SU-DHL-6 (cell line): ENCODE measurements at regions not wholly inside any gene's neighbourhood (a gene's known extent, or its start where the extent isn't known, plus 50 kb on each side); places are given as distances from the start of the nearest gene placed in this dataset.

ENCODE experiments used
- CTCF ChIP-seq: fragments of 200-600 bp; sonication (generic); IDR thresholded peaks from one replicate; pipeline ENCODE4 v1.5.1; 2017; ENCODE audit warnings: antibody characterized with exemption, mild to moderate bottlenecking, low read length, moderate library complexity; ENCODE audit not compliant: insufficient read depth, poor library complexity, severe bottlenecking
- EZH2phosphoT487 ChIP-seq: fragments of 200-600 bp; sonication (generic), shearing (Covaris generic); conservative IDR thresholded peaks from 2 replicates; pipeline ENCODE4 v1.6.1; 2018; ENCODE audit warnings: mild to moderate bottlenecking, antibody characterized with exemption, low read length, moderate library complexity, mixed read lengths

GRCh38 chr4:11937941-11938340 is 509.2 kb upstream of the HS3ST1 start:
- no peak for TF ChIP-seq EZH2phosphoT487
- TF ChIP-seq CTCF, result no peak
